AG04449 (cell line): ENCODE measurements at regions not wholly inside any gene's neighbourhood (a gene's known extent, or its start where the extent isn't known, plus 50 kb on each side); places are given as distances from the start of the nearest gene placed in this dataset.
A peak's percentile ranks its signal among the peaks of the same experiment; 100 is the strongest.

ENCODE experiments used
- CTCF ChIA-PET: fragments of 350-600 bp; formaldehyde crosslinking; extraction: SDS; loops from one replicate; lab custom pipeline; 2021; ENCODE audit warnings: antibody characterized with exemption; lab: Yijun Ruan, JAX
- POLR2A ChIA-PET: fragments of 400-600, 350-600 bp; formaldehyde crosslinking; extraction: SDS; loops from one replicate; lab custom pipeline; 2020; ENCODE audit warnings: antibody characterized with exemption, inconsistent platforms; lab: Yijun Ruan, JAX
- DNase-seq: peaks from one replicate; pipeline ENCODE4 v3.0.0-alpha.2; 2010; ENCODE audit warnings: low read depth, low spot score
- H3K4me3 ChIP-seq: 2 replicates; pipeline ENCODE4 v1.5.1; 2011; ENCODE audit warnings: low read depth, mild to moderate bottlenecking, control low read depth, low read length
- CTCF ChIP-seq: IDR thresholded peaks from one replicate; pipeline ENCODE4 v1.5.1; 2011; ENCODE audit warnings: mild to moderate bottlenecking, moderate library complexity, low read length, control low read depth, inconsistent platforms; ENCODE audit not compliant: insufficient read depth; ENCODE audit errors: missing control alignments

- no peak for DNase-seq
- POLR2A ChIA-PET: no interaction called here
- H3K4me3 ChIP-seq: no peak overlapping the region
- TF ChIP-seq CTCF: no peak
- CTCF ChIA-PET: no interaction called here
These were observed 122.4 kb upstream of the DYRK2 start for GRCh38 chr12:67526129-67526528.

GRCh38 chr12:67531051-67531450 lies 117.5 kb upstream of the DYRK2 start:
- DNase-seq: no peak
- no peak overlapping the region for H3K4me3 ChIP-seq
- ChIA-PET POLR2A (interaction anchor here (0.8 to 1.2 kb wide), 2 partner anchors 262 to 378 kb away, joined by 3 to 4 read pairs; partner anchors contain the start of gene CAND1), CTCF (interaction anchor here (1.1 kb wide), 1 partner anchor 107 kb away, joined by 3 read pairs; no protein-coding TSS in a partner anchor)
- no peak for TF ChIP-seq CTCF

GRCh38 chr12:67531501-67531900 lies 117.0 kb upstream of the DYRK2 start:
- TF ChIP-seq CTCF: no peak
- H3K4me3 ChIP-seq: no peak overlapping the region
- DNase-seq: no peak
- POLR2A ChIA-PET: interaction anchor here (0.8 to 1.2 kb wide), 2 partner anchors 263 to 378 kb away, joined by 3 to 4 read pairs; partner anchors contain the start of gene CAND1
- CTCF ChIA-PET: interaction anchor here (1.1 kb wide), 1 partner anchor 106 kb away, joined by 3 read pairs; no protein-coding TSS in a partner anchor

- no peak for DNase-seq
- no peak for TF ChIP-seq CTCF
- H3K4me3 ChIP-seq: no peak overlapping the region
- POLR2A ChIA-PET: no interaction called here
- CTCF ChIA-PET: no interaction called here
These were observed 115.4 kb upstream of the DYRK2 start for GRCh38 chr12:67533159-67533558.

- POLR2A ChIA-PET: interaction anchor here (0.5 to 0.9 kb wide), 2 partner anchors 374 to 409 kb away, joined by 3 read pairs; no protein-coding TSS in a partner anchor
- no peak overlapping the region for H3K4me3 ChIP-seq
- CTCF ChIA-PET: interaction anchor here (0.8 kb wide), 1 partner anchor 13 kb away, joined by 3 read pairs; no protein-coding TSS in a partner anchor
- no peak for DNase-seq
- no peak for TF ChIP-seq CTCF
These were observed 114.5 kb upstream of the DYRK2 start for GRCh38 chr12:67534046-67534445.

- POLR2A ChIA-PET: interaction anchor here (0.5 to 0.9 kb wide), 3 partner anchors 176 to 408 kb away, joined by 3 to 4 read pairs (median 3); no protein-coding TSS in a partner anchor
- no peak for TF ChIP-seq CTCF
- CTCF ChIA-PET: interaction anchor here (0.8 kb wide), 1 partner anchor 12 kb away, joined by 3 read pairs; no protein-coding TSS in a partner anchor
- no peak overlapping the region for H3K4me3 ChIP-seq
- DNase-seq: peak; percentile 69
These were observed 113.9 kb upstream of the DYRK2 start for GRCh38 chr12:67534681-67535080.
